GM19372 (cell line): ENCODE measurements at regions not wholly inside any gene's neighbourhood (a gene's known extent, or its start where the extent isn't known, plus 50 kb on each side); places are given as distances from the start of the nearest gene placed in this dataset.
"Not testable (repeated sequence)": the region's sequence is repeated elsewhere in the genome, so short reads cannot be mapped to it uniquely, and the experiment has no call there.

Experiments used
- ATAC-seq: cut with Tn5 transposase; IDR thresholded peaks from one replicate; pipeline ENCODE4 v1.9.1; 2021; ENCODE audit warnings: mild to moderate bottlenecking, low read depth, moderate library complexity; ENCODE audit not compliant: unreplicated experiment

GRCh38 chr3:18086078-18086477 lies 339.1 kb downstream of the SATB1 start:
- ATAC-seq, result no peak

- ATAC-seq, result no peak
Measured at GRCh38 chr3:18085429-18085828, 339.7 kb downstream of the SATB1 start.

DNA sequence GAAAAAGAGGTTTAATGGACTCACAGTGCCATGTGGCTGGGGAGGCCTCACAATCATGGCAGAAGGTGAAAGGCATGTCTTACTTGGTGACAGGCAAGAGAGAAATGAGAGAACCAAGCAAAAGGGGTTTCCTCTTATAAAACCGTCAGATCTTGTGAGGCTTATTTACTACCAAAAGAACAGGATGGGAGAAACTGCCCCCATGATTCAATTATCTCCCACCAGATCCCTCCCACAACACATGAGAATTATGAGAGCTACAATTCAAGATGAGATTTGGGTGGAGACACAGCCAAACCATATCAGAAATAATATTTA lies 340.8 kb upstream of the TBC1D5 start:
- not testable (repeated sequence) for ATAC-seq

GRCh38 chr3:18082551-18083272 lies 340.3 kb upstream of the TBC1D5 start:
- no peak for ATAC-seq

DNA sequence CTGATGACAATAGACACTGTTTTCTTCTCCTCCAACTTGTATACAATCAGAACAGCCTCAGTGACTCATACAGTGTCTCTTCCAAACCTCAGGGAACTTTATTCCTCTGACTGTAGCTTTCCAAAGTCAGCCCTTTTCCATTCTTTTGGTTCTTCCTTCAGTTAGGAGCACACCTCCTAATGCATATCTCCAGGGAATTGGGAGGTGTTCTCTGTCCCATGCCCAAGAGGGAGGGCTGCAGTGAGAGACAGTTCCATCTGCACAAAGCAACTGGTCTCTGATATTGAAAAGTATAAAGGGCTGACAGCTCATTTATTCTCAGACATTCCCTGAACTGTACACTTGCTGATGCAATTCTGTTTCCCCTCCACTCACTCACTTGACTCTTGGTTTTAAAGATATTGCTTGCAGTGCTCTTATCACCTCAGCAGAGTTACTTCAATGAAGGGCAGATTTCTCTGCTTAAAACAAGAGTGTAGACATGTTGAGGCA lies 337.8 kb upstream of the TBC1D5 start:
- ATAC-seq, result no peak

- ATAC-seq, result no peak
Measured at GRCh38 chr3:18079739-18080138, 337.3 kb upstream of the TBC1D5 start.

GRCh38 chr3:18079062-18079461 lies 336.6 kb upstream of the TBC1D5 start:
- ATAC-seq, result no peak

DNA sequence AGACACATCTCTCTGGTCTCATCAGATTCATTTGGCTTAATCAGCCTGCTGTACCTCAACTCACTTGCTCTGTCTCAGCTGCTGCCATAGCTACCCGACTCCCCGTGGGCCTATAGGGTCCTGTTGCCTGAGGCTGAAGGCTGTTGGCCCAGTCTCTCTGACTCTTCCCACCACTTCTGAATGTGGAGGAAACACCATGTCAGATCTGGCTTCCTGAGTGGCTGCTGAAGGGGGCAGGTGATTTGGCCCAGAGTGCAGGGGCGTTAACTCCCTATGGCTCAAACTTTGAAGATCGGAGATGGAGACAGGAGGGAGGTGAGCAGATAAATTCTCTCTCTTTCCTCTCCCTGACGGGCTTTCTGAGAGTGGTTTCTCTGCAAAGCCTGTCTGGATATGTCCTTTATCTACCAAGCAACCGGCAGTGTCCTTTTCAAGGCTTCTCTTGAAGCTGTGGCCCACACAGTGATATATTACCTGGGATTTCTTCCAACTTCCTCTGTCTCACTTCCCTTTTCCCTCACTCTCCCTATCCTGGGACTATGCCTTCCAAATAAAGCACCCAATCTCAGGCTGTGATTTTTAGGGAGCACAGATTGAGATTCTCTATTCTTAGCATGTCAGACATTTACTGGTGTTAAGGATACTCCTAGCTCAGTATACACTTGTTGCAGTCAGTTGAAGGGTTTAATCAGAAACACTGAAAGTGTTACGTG lies 334.9 kb upstream of the TBC1D5 start:
- no peak for ATAC-seq

GRCh38 chr3:18076301-18076700 lies 333.9 kb upstream of the TBC1D5 start:
- ATAC-seq, result no peak

DNA sequence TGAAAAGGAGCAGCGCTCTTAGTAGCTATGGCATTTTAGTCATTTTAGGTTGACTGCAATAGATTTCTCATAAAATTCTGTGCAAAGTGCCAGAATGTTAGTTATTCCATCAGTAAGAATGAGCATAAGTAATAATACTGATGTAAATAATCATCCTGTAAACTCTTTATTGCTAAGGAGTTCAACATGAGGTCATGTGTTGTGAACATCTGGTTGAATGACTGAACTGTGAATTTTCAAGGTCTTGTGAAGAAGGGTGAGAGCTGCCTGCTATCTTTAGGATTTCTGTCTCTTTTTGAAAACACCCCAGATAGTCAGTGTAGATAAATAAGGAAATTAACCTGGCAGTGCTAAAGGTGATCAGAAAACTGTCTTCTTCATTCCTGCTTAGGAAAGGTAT lies 333.4 kb upstream of the TBC1D5 start:
- no peak for ATAC-seq

GRCh38 chr3:18071833-18072232 lies 329.4 kb upstream of the TBC1D5 start:
- no peak for ATAC-seq

DNA sequence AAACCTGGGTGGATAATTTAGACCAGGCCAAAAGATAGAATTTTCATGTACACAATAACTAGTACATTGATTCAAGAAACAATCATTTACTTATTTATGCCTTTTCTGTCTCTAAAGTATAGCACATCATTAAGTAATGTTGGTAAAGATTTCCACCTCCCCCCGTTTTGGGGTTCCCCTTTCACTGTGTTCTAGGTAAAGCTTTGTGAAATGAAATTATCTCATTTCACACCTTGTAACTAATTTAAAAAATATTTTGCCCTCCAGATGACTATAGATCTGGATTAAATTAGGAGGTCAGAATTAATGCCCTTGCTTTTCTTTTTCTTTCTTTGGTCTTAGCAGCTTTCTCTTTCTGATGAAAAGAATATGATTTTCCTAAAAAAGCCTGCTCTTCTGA lies 328.5 kb upstream of the TBC1D5 start:
- no peak for ATAC-seq

GRCh38 chr3:18070231-18070630 lies 327.8 kb upstream of the TBC1D5 start:
- ATAC-seq, result no peak

DNA sequence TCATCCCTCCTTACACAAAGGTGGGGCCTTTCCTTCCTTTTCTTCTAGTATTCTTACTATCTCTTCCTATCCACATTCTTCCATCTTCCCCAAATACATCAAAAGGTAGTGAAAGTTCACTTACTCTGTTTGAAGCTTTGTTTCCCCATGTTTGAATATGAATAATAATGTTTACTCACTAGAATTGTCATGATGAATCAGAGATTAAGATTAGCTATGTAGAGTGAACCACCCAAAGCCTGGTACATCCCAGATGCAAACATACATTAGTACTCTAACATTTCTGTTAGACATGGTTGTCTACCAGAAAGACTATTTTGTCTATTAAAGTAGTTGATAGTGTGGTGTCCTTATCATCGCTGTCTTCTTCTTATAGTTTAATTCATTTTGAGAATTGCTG lies 327.1 kb upstream of the TBC1D5 start:
- no peak for ATAC-seq

DNA sequence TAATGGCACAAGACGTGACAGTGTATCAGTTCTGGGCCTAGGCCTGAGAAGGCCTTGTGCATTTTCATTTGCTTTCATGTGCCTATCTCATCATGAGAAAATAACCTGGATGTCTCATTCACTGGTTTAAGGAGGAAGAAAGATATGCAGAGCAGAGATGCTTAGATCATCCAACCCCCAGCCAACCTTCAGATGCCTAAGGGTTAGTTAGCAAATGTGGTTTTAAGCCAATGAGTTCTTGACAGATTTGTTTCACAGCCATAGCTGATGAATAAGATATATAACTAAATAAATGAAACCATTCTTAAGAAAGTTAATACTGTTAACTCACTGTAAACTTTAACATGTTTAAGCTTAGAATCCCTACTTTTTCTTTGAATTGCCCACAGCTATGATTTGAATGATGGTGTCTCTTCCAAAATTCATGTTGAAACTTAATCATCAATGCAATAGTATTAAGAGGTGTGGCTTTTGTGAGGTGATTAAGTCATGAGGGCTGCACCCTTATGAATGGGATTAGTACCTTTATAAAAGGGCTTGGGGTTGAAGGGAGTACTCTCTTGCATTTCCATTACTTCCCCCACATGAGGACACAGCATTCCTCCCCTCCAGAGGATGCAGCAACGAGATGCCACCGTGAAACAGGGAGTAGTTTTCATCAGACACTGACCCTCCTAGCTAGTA lies 324.6 kb upstream of the TBC1D5 start:
- ATAC-seq, result no peak

- ATAC-seq, result no peak
Measured at GRCh38 chr3:18064586-18064985, 322.2 kb upstream of the TBC1D5 start.

GRCh38 chr3:18062657-18063025 lies 320.2 kb upstream of the TBC1D5 start:
- no peak for ATAC-seq

DNA sequence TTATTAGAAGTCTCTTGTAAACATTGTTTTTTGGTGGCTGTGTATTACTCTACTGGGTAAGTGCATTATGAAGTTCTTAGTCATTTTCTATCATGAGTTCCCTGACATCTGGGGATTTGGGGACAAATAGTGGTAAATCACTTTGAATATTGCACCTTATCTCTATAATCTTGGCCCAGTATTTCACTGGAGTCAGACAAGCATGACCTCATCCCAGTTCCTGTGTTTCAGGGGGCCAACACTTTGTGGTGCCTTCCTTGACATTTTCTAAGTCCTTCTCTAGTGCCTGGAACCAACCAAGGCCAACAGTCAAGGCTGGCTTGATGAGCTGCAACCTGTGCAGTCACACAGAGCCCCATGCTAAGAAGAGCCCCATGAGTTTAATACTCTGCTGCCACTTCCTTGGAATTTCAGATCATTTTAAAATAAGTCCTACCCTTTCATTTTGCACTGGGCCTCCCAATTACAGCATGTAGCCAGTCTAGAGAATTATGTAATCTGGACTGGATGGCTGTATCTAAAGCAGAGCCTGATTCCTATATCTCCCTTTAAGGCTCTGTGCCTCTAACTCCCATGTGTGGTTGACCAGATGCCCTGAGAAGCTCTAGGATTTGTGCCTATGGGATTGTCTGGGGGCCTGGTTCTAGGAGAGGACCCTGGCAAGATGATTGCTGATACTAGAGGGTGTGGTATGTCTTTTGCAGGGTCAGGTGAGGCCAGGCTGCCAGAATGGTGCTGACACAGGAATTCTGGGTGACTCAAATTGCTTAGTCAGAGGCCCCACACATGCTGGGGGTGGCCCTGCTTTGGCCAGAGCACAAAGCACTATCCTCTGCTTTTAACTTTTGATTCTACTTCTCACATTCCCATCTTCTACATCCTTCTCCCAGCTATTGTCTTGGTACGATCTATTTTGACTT lies 319.6 kb upstream of the TBC1D5 start:
- no peak for ATAC-seq

- ATAC-seq, result no peak
Measured at GRCh38 chr3:18058666-18059065, 316.2 kb upstream of the TBC1D5 start.

DNA sequence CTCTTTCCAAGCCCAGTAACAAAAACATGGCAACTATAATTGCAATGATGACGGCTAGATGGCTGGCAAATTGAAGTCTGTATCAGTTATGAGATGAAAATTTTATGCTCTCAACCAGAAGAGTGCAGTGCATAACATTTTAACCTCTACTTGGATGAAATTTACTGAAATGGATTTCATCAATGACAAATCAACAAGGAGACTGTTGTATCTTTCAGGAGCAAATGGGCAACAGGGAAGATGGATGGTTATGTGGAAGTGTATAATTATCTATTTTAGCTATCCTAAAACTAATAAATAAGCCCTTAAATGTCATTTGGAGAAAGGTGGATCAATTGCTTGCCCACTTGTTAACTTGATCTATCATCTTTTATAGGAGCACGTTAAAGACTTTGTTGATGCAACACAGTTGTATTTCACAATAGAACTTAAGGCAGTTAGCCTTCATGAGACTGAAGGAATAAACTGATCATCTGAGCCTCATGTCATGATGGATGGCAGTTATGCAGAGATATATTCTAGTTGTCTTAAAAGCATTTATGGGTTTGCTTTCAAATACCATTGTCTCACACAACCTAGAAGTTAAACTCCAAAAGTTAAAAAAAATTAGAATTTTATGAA lies 315.1 kb upstream of the TBC1D5 start:
- ATAC-seq, result no peak
